Hippocampal formation (tissue), 2 donors: ENCODE measurements at regions not wholly inside any gene's neighbourhood (a gene's known extent, or its start where the extent isn't known, plus 50 kb on each side); places are given as distances from the start of the nearest gene placed in this dataset.
A peak's percentile ranks its signal among the peaks of the same experiment; 100 is the strongest.

ENCODE experiments used
- DNase-seq, 2 donors: peaks; one replicate each; lab custom pipeline; 2025; lab: John Stamatoyannopoulos, UW

GRCh38 chr14:48876806-48877340 lies 709.3 kb downstream of the RPS29 start:
- DNase-seq: no peak

- DNase-seq: no peak
Observed at GRCh38 chr14:48874711-48875110, 711.5 kb downstream of the RPS29 start.

- no peak for DNase-seq
Observed at GRCh38 chr14:48857366-48857765, 728.8 kb downstream of the RPS29 start.

DNA sequence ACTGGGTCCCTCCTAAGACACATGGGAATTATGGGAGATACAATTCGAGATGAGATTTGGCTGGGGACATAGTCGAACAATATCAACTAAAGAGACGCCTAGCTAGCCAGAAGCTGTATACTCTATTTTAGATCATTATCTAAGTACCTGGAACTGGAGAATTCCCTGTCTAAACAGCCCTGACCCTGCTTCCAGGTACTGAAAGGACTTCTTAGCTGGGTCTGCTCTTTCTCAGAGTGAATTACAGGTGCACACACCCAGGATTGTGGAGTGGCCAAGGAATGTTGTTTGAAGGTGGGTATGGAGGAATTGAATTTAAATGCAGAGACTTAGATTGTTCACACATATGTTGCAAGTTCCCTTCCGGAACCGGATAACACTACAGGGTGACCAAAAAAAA lies 733.0 kb downstream of the RPS29 start:
- no peak for DNase-seq

DNA sequence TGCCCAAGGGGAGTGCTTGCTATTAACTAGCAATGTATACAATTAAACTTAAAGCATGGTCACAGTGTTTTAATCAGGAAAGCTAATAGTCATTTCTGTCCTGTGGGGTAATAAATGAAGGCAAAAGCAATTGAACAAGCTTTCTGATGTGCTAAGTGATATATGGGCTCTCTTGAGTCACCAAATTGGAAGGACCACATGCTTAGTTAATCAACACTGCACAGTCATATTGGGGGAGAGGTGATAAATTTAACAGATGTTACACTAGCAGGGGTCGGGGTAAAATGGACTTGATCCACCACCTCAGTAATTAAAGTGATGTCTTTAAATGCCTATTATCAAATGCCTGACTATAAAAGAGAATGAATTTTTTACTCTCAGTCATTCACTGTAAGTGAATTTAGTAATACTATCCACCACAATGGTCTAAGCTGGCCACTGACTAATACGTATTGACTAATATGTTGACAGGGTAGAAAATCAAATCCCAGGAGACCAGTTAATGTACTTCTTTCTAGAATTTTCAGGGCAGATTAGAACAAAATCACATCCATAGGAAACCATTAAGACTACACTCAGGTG lies 736.3 kb downstream of the RPS29 start:
- no peak for DNase-seq

DNA sequence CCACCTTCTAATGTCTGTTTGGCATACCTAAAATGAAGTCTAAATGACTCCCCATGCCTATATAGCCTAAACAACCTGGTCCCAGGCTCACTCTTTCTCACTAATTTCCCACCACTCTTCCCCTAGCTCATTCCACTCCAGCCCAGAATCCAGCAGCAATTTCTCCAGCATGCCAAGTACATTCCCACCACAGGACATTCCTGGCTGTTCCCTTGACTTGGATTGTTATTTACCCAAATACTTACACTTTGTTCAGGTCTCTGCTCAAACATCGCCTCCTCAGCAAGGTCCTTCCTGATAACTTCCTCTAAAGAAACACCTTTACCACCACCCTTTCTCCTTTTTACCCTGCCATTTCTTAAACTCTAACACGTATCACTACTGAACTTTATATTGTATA lies 743.4 kb downstream of the RPS29 start:
- DNase-seq: no peak

- DNase-seq: no peak
Observed at GRCh38 chr14:48826058-48826457, 760.1 kb downstream of the RPS29 start.

GRCh38 chr14:48814562-48814961 lies 771.6 kb downstream of the RPS29 start:
- no peak for DNase-seq

DNA sequence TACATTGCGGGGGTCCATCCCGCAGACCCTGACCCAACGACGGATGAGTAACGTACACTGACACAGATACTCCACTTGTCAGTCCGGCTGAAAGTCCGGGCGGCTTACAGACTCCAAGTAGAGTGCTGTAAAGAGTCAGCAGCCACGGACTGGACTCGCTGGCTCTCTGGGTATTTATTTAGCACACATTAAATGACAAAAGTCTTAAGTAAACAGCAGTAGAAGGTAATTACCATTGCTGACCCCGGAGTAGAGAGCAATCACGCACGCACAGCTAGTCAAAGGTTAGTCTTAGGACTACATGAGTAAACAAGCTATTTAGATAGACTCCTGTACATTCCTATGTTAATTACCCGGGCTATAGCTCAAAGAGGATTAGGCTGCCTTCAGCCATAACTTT lies 780.9 kb downstream of the RPS29 start:
- DNase-seq: no peak

GRCh38 chr14:48792376-48793024 lies 793.7 kb downstream of the RPS29 start:
- no peak for DNase-seq

GRCh38 chr14:48788771-48789170 lies 797.4 kb downstream of the RPS29 start:
- DNase-seq: no peak

- DNase-seq: no peak
Observed at GRCh38 chr14:48786498-48786897, 799.7 kb downstream of the RPS29 start.

- DNase-seq: peak in 1 of 2 donors; percentile 1
Observed at GRCh38 chr14:48771717-48772116, 814.5 kb downstream of the RPS29 start.

DNA sequence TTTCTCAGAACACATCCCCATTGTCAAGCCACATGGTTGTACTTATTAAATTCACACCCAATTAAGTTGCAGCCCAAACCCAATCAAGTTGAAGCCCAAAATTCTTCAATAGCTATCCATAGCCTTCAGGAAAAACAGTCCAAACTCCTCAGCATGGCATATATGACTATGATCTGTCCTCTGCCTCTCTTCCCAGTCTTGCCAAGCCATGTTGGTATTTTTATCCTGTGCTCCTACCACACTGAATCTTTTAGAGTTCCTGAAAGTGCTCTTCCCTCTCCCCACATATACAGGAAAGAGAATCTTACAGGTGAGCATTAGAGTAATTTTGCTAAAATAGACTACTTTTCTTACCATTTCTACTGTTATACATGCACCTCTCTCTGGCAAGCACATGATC lies 834.9 kb downstream of the RPS29 start:
- no peak for DNase-seq

GRCh38 chr14:48748151-48748675 lies 838.0 kb downstream of the RPS29 start:
- DNase-seq: no peak

DNA sequence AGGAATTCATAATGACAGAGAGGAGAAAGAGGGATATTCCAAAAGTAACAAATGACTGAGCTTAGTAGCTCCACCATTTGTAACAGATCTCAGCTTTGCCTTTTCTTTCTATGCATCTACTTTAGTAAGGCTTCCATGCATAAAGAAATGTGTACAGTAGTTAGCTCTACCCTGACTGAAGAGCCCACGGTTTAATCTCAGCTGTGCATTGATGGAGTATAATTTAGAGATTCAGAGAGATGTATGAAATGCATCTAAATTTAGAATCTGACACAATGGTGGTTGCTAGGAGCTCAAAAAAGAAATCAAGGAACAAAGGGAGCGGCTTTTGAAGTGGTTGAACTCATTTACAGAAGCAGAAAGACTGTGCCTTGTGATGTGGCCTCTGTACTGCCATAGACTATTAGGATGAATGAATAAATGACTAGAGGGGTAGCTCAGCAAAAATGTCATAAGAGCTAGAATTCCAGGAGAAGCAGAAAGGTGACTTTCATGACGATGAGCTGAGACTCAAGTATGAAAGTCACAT lies 838.6 kb downstream of the RPS29 start:
- no peak for DNase-seq

DNA sequence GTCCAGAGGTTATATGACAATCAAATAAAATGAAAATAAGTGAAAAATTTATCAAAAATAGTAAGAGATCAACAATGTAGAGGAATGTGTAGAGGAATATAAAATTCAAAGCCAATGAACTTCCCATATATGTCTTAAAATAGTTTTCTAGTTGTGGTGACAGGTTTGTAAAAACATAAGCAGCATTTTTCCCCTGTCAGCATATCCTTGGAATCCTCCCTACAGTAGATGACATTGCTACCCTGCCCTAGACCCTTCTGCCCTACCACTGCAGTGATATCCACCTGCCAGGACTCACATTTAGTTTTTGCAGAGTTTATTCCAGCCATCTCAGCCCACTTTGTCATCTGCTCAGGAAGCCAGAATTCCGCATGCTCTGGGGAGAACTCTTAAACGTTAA lies 842.0 kb downstream of the RPS29 start:
- no peak for DNase-seq

DNA sequence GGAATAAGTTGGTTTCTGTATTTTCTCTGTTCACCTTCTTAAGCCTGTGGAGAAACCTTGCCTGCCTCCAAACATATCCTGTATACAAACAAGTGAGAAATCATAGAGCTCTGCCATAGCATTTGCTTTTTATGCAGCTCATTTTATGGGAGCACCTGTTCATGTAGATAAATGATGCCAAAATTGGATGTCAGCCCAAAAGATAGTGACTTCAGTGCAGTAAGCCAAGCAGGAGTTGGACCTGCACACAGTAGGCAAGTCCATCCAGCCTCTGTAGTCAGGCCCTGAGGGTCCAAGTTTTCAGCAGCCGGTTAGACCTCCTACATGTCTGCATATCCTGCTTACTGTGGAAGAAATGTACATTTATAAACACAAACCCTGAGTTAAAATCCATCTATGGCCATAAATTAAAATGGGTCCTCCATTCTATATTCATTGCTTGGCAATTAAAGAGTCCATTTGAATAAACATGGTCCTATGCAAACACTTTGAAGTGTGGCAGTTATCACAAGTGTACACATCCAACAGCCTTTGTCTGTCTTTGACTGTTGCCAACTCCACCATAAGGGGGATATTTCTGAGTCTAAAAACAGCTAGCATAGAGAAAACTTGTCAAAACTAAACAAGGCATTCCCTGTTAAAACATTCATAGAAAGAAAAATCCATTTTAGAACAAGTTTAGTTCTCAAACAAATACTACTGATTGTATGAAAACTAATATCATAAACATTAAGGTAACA lies 847.8 kb downstream of the RPS29 start:
- DNase-seq: no peak

DNA sequence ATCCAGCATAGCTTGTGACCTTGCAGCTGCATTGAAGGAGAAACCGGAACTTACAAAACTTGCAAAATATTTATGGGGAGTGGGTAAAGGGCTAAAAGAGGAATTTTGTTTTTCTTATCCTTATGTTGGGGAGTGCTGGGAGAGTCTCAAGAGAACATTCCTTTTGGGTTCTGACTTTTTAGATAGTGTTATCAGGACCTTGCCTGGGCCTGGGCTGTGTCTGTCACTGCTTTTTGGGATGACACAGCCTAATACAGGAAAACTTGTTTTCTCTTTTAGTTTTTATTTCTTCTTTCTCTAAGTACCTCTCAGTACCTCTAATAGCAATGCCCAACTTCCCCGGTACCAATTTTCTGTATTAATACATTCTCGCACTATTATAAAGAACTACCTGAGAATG lies 850.6 kb downstream of the RPS29 start:
- DNase-seq: no peak

- no peak for DNase-seq
Observed at GRCh38 chr14:48731260-48731659, 854.9 kb downstream of the RPS29 start.

DNA sequence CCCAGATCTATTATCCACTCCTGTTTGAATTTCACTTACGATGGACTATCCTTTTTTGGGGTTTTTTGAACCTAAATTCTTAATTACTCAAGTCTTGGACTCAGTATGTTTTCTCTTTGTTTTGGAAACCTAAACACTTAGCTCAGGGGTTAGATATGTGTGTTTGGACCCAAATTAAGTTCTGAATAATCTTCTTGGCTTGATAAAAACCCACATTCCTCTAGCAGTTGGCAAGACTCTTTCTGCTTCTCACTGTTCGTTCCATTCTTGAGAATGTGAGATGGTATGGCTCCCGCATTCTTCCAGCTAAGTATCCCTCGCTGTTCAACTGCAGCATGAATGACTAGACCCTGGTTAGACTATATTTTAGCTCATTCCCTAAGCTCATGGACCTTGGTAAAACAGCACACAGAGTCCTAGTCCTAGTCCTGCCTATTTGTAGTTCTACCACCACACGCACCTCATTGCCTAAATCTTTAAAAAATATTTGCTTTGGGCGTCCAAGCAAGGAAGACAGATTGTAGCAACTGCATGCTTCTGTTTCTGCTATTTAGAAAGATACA lies 860.0 kb downstream of the RPS29 start:
- no peak for DNase-seq

- DNase-seq: no peak
Observed at GRCh38 chr14:48725051-48725734, 861.0 kb downstream of the RPS29 start.
